Liver (tissue), 8 donors: ENCODE measurements at regions not wholly inside any gene's neighbourhood (a gene's known extent, or its start where the extent isn't known, plus 50 kb on each side); places are given as distances from the start of the nearest gene placed in this dataset.

Experiments used
- DNase-seq: peaks from one replicate; pipeline ENCODE4 v3.0.0-alpha.2; 2017; ENCODE audit warnings: low spot score
- H3K27ac ChIP-seq, 2 donors: one replicate each; pipeline ENCODE4 v1.7.0; 2013; ENCODE audit warnings: inconsistent platforms in 2 of 2, low read length in 2 of 2, control low read depth in 1 of 2, low read depth in 1 of 2, mild to moderate bottlenecking in 1 of 2
- H3K27me3 ChIP-seq, 4 donors: one replicate each; pipeline versions ENCODE4 v1.6.1 to v1.7.0; 2013; ENCODE audit warnings: low read length in 3 of 4, inconsistent platforms in 1 of 4, mild to moderate bottlenecking in 1 of 4, moderate library complexity in 1 of 4; ENCODE audit not compliant: control insufficient read depth in 4 of 4, insufficient read depth in 4 of 4
- H3K36me3 ChIP-seq, 4 donors: one replicate each; pipeline versions ENCODE4 v1.6.1 to v1.7.0; 2013; ENCODE audit warnings: low read length in 3 of 4, mild to moderate bottlenecking in 3 of 4, low read depth in 1 of 4, moderate library complexity in 1 of 4; ENCODE audit not compliant: control insufficient read depth in 4 of 4, insufficient read depth in 3 of 4
- H3K4me1 ChIP-seq, 4 donors: one replicate each; pipeline versions ENCODE4 v1.6.1 to v1.7.0; 2013; ENCODE audit warnings: low read length in 3 of 4, mild to moderate bottlenecking in 3 of 4, moderate library complexity in 1 of 4; ENCODE audit not compliant: control insufficient read depth in 4 of 4, insufficient read depth in 4 of 4
- H3K4me3 ChIP-seq, 3 donors: one replicate each; pipeline versions ENCODE4 v1.6.1 to v1.7.0; 2013; ENCODE audit warnings: low read length in 3 of 3, control low read depth in 1 of 3, low read depth in 1 of 3, mild to moderate bottlenecking in 1 of 3
- H3K9ac ChIP-seq, 2 donors: one replicate each; pipeline ENCODE4 v1.7.0; 2013; ENCODE audit warnings: low read length in 2 of 2, mild to moderate bottlenecking in 2 of 2, moderate library complexity in 2 of 2, control low read depth in 1 of 2, low read depth in 1 of 2
- H3K9me3 ChIP-seq, 4 donors: one replicate each; pipeline versions ENCODE4 v1.6.1 to v1.7.0; 2013; ENCODE audit warnings: low read length in 3 of 4; ENCODE audit not compliant: control insufficient read depth in 4 of 4
- EGR1 ChIP-seq, 2 donors: IDR thresholded peaks; 2 replicates each; pipeline ENCODE4 v1.6.1; 2016 to 2018; ENCODE audit warnings: antibody characterized with exemption in 2 of 2, low read depth in 2 of 2
- FOXA1 ChIP-seq: IDR thresholded peaks from 2 replicates; pipeline ENCODE4 v1.6.1; 2016; ENCODE audit warnings: antibody characterized with exemption
- FOXA2 ChIP-seq: IDR thresholded peaks from 2 replicates; pipeline ENCODE4 v1.6.1; 2016; ENCODE audit warnings: antibody characterized with exemption
- GABPA ChIP-seq, 2 donors: IDR thresholded peaks in 1 of 2; conservative IDR thresholded peaks in 1 of 2; 2 replicates each; pipeline ENCODE4 v1.6.1; 2016; ENCODE audit warnings: antibody characterized with exemption in 2 of 2, mild to moderate bottlenecking in 1 of 2, moderate library complexity in 1 of 2
- HNF4A ChIP-seq, 2 donors: conservative IDR thresholded peaks; 2 replicates each; pipeline ENCODE4 v1.6.1; 2016; ENCODE audit warnings: antibody characterized with exemption in 2 of 2, mild to moderate bottlenecking in 2 of 2
- HNF4G ChIP-seq: IDR thresholded peaks from 2 replicates; pipeline ENCODE4 v1.6.1; 2016; ENCODE audit warnings: antibody characterized with exemption
- JUND ChIP-seq, 2 donors: IDR thresholded peaks; 2 replicates each; pipeline ENCODE4 v1.6.1; 2016; ENCODE audit warnings: antibody characterized with exemption in 2 of 2
- NR2F2 ChIP-seq: IDR thresholded peaks from 2 replicates; pipeline ENCODE4 v1.6.1; 2016; ENCODE audit warnings: antibody characterized with exemption
- RAD21 ChIP-seq, 2 donors: IDR thresholded peaks; 2 replicates each; pipeline ENCODE4 v1.6.1; 2016; ENCODE audit warnings: antibody characterized with exemption in 2 of 2, mild to moderate bottlenecking in 2 of 2
- SP1 ChIP-seq: IDR thresholded peaks from 2 replicates; pipeline ENCODE4 v1.6.1; 2018; ENCODE audit warnings: antibody characterized with exemption, mild to moderate bottlenecking
- TAF1 ChIP-seq: conservative IDR thresholded peaks from 2 replicates; pipeline ENCODE4 v1.6.1; 2016; ENCODE audit warnings: antibody characterized with exemption, mild to moderate bottlenecking
- YY1 ChIP-seq: IDR thresholded peaks from 2 replicates; pipeline ENCODE4 v1.6.1; 2016; ENCODE audit warnings: antibody characterized with exemption, mild to moderate bottlenecking
- WGBS: extraction: QIAGEN DNeasy Blood & Tissue Kit; methylation state at CpG from one replicate; pipeline ENCODE4 v1.1.7; 2013; 5-methylcytosine and 5-hydroxymethylcytosine counted together
- TF ChIP-seq, protein P1 (sequence below): fragments of 150-350 bp; IDR thresholded peaks from 2 replicates; pipeline ENCODE4 v1.5.1; 2017; ENCODE audit warnings: improper control_type of control experiment, low read depth, low read length; ENCODE audit not compliant: missing input control
- TF ChIP-seq, protein P2 (sequence below): IDR thresholded peaks from 2 replicates; pipeline ENCODE4 v1.6.1; 2016; ENCODE audit warnings: antibody characterized with exemption
- TF ChIP-seq, protein P3 (sequence below): IDR thresholded peaks from 2 replicates; pipeline ENCODE4 v1.6.1; 2016; ENCODE audit warnings: antibody characterized with exemption, mild to moderate bottlenecking
- TF ChIP-seq, protein P4 (sequence below): IDR thresholded peaks from 2 replicates; pipeline ENCODE4 v1.6.1; 2016; ENCODE audit warnings: antibody characterized with exemption
- donor health status: healthy.
- donor health status: healthy.
- donor health status: healthy.
- donor health status: healthy.
- donor health status: healthy.

DNA sequence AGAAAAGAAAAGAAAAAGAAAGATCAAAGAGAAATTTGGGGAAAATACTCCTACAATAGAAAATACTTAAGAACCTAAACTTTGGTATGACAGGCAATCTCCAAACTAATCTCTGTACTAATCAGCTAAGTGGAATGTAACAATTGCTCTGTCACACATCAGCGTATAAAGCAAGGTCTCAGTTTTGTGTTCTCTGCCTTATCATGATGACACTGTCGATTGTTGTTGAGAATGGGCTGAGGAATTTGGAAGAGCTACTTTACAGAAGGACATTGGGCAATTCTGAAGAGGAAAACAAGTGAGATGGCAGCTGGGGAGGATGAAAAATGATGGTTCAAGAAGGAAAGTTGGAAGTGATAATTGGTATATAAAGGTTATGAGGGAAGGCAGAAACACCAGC is 486.0 kb upstream of the HTR2C start:
- no peaks in the 10 kb centered on the region for H3K4me1 ChIP-seq
- H3K27me3 ChIP-seq, result no peaks in the 10 kb centered on the region
- no peak overlapping the region for H3K27ac ChIP-seq
- no peak for DNase-seq
- no peaks in the 10 kb centered on the region for H3K9me3 ChIP-seq
- H3K36me3 ChIP-seq, result no peaks in the 10 kb centered on the region
- H3K4me3 ChIP-seq, result no peak overlapping the region
- TF ChIP-seq, protein P1, sequence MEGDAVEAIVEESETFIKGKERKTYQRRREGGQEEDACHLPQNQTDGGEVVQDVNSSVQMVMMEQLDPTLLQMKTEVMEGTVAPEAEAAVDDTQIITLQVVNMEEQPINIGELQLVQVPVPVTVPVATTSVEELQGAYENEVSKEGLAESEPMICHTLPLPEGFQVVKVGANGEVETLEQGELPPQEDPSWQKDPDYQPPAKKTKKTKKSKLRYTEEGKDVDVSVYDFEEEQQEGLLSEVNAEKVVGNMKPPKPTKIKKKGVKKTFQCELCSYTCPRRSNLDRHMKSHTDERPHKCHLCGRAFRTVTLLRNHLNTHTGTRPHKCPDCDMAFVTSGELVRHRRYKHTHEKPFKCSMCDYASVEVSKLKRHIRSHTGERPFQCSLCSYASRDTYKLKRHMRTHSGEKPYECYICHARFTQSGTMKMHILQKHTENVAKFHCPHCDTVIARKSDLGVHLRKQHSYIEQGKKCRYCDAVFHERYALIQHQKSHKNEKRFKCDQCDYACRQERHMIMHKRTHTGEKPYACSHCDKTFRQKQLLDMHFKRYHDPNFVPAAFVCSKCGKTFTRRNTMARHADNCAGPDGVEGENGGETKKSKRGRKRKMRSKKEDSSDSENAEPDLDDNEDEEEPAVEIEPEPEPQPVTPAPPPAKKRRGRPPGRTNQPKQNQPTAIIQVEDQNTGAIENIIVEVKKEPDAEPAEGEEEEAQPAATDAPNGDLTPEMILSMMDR, result no peak
- no peak for TF ChIP-seq EGR1 (IDR thresholded peaks at IDR 0.05; ENCODE audit: low read depth in 2 of 2)
- TF ChIP-seq YY1, result no peak
- TF ChIP-seq SP1, result no peak
- TF ChIP-seq JUND (IDR thresholded peaks at IDR 0.05), result no peak
- TF ChIP-seq, protein P2, sequence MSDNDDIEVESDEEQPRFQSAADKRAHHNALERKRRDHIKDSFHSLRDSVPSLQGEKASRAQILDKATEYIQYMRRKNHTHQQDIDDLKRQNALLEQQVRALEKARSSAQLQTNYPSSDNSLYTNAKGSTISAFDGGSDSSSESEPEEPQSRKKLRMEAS, result no peak
- no peak for TF ChIP-seq HNF4G
- TF ChIP-seq NR2F2, result no peak
- TF ChIP-seq, protein P3, sequence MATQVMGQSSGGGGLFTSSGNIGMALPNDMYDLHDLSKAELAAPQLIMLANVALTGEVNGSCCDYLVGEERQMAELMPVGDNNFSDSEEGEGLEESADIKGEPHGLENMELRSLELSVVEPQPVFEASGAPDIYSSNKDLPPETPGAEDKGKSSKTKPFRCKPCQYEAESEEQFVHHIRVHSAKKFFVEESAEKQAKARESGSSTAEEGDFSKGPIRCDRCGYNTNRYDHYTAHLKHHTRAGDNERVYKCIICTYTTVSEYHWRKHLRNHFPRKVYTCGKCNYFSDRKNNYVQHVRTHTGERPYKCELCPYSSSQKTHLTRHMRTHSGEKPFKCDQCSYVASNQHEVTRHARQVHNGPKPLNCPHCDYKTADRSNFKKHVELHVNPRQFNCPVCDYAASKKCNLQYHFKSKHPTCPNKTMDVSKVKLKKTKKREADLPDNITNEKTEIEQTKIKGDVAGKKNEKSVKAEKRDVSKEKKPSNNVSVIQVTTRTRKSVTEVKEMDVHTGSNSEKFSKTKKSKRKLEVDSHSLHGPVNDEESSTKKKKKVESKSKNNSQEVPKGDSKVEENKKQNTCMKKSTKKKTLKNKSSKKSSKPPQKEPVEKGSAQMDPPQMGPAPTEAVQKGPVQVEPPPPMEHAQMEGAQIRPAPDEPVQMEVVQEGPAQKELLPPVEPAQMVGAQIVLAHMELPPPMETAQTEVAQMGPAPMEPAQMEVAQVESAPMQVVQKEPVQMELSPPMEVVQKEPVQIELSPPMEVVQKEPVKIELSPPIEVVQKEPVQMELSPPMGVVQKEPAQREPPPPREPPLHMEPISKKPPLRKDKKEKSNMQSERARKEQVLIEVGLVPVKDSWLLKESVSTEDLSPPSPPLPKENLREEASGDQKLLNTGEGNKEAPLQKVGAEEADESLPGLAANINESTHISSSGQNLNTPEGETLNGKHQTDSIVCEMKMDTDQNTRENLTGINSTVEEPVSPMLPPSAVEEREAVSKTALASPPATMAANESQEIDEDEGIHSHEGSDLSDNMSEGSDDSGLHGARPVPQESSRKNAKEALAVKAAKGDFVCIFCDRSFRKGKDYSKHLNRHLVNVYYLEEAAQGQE, result no peak
- no peak for TF ChIP-seq HNF4A (conservative IDR thresholded peaks at IDR 0.05)
- no peak for TF ChIP-seq RAD21 (IDR thresholded peaks at IDR 0.05)
- TF ChIP-seq FOXA2, result no peak
- TF ChIP-seq GABPA (IDR thresholded peaks at IDR 0.05 in 1 of 2, conservative IDR thresholded peaks at IDR 0.05 in 1 of 2), result no peak
- WGBS, result 34% methylated on average over 2 of the region's 2 CpGs
- no peak overlapping the region for H3K9ac ChIP-seq

DNA sequence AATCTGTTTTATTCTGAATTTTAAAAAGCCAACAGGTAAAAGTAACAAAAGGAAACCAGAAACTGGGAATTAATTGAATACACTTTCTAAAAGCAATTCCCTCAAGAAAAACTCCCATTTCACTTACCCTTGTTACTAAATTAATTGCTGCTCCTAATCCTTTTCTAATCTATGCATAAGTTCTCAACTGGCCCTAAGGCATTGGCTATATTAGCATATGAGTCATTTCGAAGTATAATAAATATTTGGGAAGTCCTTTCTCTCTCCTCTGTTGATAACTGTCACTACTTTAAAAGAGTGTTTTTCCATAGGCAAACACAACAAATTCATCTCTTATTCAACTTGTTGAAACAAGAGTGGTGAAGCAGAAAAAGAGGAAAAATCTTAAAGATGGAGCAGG is 486.5 kb upstream of the HTR2C start:
- Histone ChIP-seq H3K9me3 (peaks cover 0 to 1% (median 0%) of the 10 kb centered on the region in 4 donors), H3K9ac (no peak overlapping the region), H3K36me3 (no peaks in the 10 kb centered on the region), H3K27ac (no peak overlapping the region), H3K4me3 (no peak overlapping the region), H3K27me3 (no peaks in the 10 kb centered on the region), H3K4me1 (no peaks in the 10 kb centered on the region)
- WGBS, result 43% methylated on average over 1 of the region's 1 CpG
- no peak for TF ChIP-seq GABPA (IDR thresholded peaks at IDR 0.05 in 1 of 2, conservative IDR thresholded peaks at IDR 0.05 in 1 of 2)
- no peak for TF ChIP-seq FOXA1
- no peak for TF ChIP-seq TAF1
- TF ChIP-seq, protein P1, result no peak
- TF ChIP-seq, protein P3, result no peak
- TF ChIP-seq SP1, result no peak
- TF ChIP-seq YY1, result no peak
- TF ChIP-seq EGR1 (IDR thresholded peaks at IDR 0.05; ENCODE audit: low read depth in 2 of 2), result no peak
- no peak for TF ChIP-seq NR2F2
- TF ChIP-seq, protein P4, sequence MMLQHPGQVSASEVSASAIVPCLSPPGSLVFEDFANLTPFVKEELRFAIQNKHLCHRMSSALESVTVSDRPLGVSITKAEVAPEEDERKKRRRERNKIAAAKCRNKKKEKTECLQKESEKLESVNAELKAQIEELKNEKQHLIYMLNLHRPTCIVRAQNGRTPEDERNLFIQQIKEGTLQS, result no peak
- no peak for DNase-seq
